HepG2 (cell line): ENCODE measurements at regions not wholly inside any gene's neighbourhood (a gene's known extent, or its start where the extent isn't known, plus 50 kb on each side); places are given as distances from the start of the nearest gene placed in this dataset.

ENCODE experiments used
- CEBPB ChIP-seq: IDR thresholded peaks from 2 replicates; pipeline ENCODE4 v1.6.1; 2011; ENCODE audit warnings: low read depth, low read length, improper control_type of control experiment, borderline replicate concordance
- GATAD2A ChIP-seq: IDR thresholded peaks from 2 replicates; pipeline ENCODE4 v1.6.1; 2016
- HNRNPLL ChIP-seq: fragments of 200-400 bp; formaldehyde crosslinking; IDR thresholded peaks from 2 replicates; pipeline ENCODE4 v1.6.1; 2017; ENCODE audit warnings: mild to moderate bottlenecking, low read depth, low read length; ENCODE audit not compliant: poor library complexity, severe bottlenecking
- NCOA1 ChIP-seq: sonication (generic); formaldehyde crosslinking; IDR thresholded peaks from 2 replicates; pipeline ENCODE4 v1.9.0; 2021; ENCODE audit warnings: missing genetic modification reagents
- RFX5 ChIP-seq: IDR thresholded peaks from 2 replicates; pipeline ENCODE4 v1.6.1; 2011; ENCODE audit warnings: low read depth, low read length, improper control_type of control experiment
- TF ChIP-seq, protein P1 (sequence below), 2 experiments: IDR thresholded peaks; 2 replicates each; pipeline ENCODE4 v1.6.1; 2011 to 2012; ENCODE audit warnings: low read length in 2 of 2, borderline replicate concordance in 1 of 2, low read depth in 1 of 2, mild to moderate bottlenecking in 1 of 2, moderate library complexity in 1 of 2
- TF ChIP-seq, protein P2 (sequence below): sonication (generic); formaldehyde crosslinking; IDR thresholded peaks from 2 replicates; pipeline ENCODE4 v1.5.1; 2020; ENCODE audit warnings: mild to moderate bottlenecking, missing genetic modification reagents, borderline replicate concordance
- TF ChIP-seq, protein P3 (sequence below), 2 experiments: sonication (generic) in 1 of 2; formaldehyde crosslinking in 1 of 2; IDR thresholded peaks; 2 replicates each; pipeline versions ENCODE4 v1.5.1 to v1.6.1; 2011 to 2020; ENCODE audit warnings: borderline replicate concordance in 1 of 2, low read depth in 1 of 2, low read length in 1 of 2, mild to moderate bottlenecking in 1 of 2, missing genetic modification reagents in 1 of 2, moderate library complexity in 1 of 2
- TF ChIP-seq, protein P4 (sequence below): sonication (generic); formaldehyde crosslinking; conservative IDR thresholded peaks from 2 replicates; pipeline ENCODE4 v1.5.0; 2020; ENCODE audit warnings: missing genetic modification reagents

DNA sequence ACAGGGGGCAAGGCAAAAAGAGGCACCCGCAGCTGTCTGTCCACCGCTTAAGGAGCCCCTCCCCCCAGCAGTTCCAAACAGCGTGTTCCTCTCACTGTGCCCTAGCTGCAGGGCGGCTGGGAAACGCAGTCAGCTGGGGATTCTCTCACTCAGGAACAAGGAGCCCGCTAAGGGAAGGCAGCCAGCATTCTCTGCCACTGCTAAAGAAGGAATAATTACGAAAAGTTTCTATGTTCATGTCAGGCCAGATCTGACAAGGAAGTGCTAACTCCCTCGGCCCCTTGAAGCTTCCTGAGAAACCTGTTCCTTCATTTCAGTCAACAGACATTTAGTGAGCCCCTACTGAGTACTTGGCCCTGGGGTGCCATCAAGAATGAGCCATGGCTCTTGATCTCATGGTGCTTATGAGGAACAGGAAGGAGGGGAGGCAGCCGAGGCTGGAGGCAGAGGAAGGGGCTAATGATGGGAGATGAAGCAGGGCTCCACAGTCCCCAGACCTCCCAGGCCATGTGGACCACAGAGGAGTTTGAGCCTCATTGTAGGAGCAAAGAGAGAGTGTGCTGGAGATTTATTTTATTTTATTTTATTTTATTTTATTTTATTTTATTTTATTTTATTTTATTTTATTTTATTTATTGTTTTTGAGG, 101.7 kb upstream of the PMEPA1 start:
- TF ChIP-seq HNRNPLL (no peak), NCOA1 (no peak), CEBPB (no peak), RFX5 (no peak), GATAD2A (CRISPR knock-in tag) (no peak)
- TF ChIP-seq, protein P1, sequence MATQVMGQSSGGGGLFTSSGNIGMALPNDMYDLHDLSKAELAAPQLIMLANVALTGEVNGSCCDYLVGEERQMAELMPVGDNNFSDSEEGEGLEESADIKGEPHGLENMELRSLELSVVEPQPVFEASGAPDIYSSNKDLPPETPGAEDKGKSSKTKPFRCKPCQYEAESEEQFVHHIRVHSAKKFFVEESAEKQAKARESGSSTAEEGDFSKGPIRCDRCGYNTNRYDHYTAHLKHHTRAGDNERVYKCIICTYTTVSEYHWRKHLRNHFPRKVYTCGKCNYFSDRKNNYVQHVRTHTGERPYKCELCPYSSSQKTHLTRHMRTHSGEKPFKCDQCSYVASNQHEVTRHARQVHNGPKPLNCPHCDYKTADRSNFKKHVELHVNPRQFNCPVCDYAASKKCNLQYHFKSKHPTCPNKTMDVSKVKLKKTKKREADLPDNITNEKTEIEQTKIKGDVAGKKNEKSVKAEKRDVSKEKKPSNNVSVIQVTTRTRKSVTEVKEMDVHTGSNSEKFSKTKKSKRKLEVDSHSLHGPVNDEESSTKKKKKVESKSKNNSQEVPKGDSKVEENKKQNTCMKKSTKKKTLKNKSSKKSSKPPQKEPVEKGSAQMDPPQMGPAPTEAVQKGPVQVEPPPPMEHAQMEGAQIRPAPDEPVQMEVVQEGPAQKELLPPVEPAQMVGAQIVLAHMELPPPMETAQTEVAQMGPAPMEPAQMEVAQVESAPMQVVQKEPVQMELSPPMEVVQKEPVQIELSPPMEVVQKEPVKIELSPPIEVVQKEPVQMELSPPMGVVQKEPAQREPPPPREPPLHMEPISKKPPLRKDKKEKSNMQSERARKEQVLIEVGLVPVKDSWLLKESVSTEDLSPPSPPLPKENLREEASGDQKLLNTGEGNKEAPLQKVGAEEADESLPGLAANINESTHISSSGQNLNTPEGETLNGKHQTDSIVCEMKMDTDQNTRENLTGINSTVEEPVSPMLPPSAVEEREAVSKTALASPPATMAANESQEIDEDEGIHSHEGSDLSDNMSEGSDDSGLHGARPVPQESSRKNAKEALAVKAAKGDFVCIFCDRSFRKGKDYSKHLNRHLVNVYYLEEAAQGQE (IDR thresholded peaks at IDR 0.05; ENCODE audit: borderline replicate concordance in 1 of 2, low read depth in 1 of 2, low read length in 2 of 2) = no peak
- TF ChIP-seq, protein P2, sequence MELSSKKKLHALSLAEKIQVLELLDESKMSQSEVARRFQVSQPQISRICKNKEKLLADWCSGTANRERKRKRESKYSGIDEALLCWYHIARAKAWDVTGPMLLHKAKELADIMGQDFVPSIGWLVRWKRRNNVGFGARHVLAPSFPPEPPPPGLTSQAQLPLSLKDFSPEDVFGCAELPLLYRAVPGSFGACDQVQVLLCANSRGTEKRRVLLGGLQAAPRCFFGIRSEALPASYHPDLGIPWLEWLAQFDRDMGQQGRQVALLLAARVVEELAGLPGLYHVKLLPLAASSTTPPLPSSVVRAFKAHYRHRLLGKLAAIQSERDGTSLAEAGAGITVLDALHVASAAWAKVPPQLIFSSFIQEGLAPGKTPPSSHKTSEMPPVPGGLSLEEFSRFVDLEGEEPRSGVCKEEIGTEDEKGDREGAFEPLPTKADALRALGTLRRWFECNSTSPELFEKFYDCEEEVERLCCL (CRISPR knock-in tag) = no peak
- TF ChIP-seq, protein P3, sequence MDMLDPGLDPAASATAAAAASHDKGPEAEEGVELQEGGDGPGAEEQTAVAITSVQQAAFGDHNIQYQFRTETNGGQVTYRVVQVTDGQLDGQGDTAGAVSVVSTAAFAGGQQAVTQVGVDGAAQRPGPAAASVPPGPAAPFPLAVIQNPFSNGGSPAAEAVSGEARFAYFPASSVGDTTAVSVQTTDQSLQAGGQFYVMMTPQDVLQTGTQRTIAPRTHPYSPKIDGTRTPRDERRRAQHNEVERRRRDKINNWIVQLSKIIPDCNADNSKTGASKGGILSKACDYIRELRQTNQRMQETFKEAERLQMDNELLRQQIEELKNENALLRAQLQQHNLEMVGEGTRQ (IDR thresholded peaks at IDR 0.05; ENCODE audit: low read depth, low read length) = no peak
- TF ChIP-seq, protein P3 (CRISPR knock-in tag; IDR thresholded peaks at IDR 0.05; ENCODE audit: borderline replicate concordance) = no peak
- TF ChIP-seq, protein P4, sequence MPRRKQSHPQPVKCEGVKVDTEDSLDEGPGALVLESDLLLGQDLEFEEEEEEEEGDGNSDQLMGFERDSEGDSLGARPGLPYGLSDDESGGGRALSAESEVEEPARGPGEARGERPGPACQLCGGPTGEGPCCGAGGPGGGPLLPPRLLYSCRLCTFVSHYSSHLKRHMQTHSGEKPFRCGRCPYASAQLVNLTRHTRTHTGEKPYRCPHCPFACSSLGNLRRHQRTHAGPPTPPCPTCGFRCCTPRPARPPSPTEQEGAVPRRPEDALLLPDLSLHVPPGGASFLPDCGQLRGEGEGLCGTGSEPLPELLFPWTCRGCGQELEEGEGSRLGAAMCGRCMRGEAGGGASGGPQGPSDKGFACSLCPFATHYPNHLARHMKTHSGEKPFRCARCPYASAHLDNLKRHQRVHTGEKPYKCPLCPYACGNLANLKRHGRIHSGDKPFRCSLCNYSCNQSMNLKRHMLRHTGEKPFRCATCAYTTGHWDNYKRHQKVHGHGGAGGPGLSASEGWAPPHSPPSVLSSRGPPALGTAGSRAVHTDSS (CRISPR knock-in tag) = no peak
